DMS153 (cell line): ENCODE measurements at regions not wholly inside any gene's neighbourhood (a gene's known extent, or its start where the extent isn't known, plus 50 kb on each side); places are given as distances from the start of the nearest gene placed in this dataset.
A peak's percentile ranks its signal among the peaks of the same experiment; 100 is the strongest.

Experiments
- DNase-seq: peaks from one replicate; lab custom pipeline; 2025; lab: John Stamatoyannopoulos, UW

DNA sequence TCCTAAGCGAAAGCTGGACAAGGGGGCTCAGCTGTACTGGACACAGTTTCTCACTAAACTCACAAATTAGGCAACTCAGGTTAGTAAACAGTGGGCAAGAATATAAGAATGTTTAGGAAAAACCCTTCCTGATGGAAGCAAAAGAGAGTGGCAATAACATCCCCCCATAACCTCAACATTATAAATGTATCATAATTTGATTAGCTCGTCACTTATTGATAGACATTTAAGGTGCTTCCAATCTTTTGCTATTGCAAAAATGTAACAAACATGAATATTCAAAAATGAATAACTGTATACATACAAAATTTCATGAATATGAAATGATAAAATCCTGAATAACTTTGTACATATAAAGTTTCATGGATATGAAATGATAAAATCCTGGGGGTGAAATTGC, 415.7 kb downstream of the EPM2A start:
- no peak for DNase-seq

DNA sequence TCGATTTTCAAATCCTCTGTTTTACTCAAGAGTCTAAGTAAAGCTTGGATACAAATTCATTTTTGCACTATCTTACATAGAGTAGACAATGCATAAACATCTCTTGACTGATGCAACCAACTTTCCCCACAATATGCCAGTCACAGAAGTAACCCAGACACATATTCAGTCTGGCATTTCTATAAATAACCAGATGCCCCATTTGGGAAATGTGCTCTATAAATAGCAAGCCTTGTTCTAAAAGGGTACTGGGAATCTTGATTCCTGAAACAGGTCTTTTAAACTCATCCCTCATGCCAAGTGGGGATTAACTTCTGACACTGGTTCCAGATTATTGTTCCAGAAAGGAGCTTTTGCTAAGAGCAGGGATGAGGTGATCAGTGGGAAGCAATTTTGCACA, 411.7 kb downstream of the EPM2A start:
- DNase-seq: no peak

DNA sequence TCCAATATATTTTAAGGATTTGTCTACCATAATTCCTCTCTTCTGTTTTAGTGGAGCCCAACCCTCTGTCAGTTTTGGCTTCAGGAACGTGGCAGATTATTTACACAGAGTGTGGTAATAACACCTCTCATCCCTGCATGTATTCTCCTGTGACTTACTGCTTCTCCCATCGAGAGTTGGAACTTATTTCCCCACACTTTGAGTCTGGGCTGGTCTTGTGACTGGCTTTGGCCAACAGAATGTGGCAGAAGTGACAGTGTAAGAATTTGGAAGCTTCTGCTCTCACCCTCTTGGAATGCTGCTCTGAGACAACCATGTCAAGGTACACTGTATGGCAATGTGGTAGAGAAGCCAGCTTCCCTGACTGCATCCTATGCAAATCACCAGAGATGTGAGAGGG, 407.7 kb downstream of the EPM2A start:
- DNase-seq: no peak

- DNase-seq: peak; percentile 20
Measured at GRCh38 chr6:145329257-145329656, 406.1 kb downstream of the EPM2A start.

DNA sequence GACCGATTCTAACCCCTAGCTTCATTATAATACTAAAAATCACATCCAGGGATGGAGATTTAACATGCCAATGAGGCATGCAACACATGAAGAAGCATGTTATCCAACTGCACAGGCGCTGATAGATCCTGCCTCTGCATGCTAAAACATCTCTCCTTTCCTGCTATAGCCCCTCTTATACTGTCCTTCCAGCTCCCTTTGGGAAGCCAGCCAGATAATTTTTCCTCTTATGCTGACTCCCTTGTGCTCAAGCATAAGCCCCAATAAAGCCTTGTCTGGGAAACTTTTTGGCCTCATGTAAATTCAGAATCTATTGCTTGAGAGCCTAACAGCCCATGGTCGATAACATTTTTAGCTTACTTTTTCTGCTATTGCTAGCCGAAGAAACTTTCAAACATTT, 404.3 kb downstream of the EPM2A start:
- DNase-seq: no peak

GRCh38 chr6:145332011-145332410, 403.3 kb downstream of the EPM2A start:
- no peak for DNase-seq

- DNase-seq: no peak
Measured at GRCh38 chr6:145336119-145336518, 399.2 kb downstream of the EPM2A start.

DNA sequence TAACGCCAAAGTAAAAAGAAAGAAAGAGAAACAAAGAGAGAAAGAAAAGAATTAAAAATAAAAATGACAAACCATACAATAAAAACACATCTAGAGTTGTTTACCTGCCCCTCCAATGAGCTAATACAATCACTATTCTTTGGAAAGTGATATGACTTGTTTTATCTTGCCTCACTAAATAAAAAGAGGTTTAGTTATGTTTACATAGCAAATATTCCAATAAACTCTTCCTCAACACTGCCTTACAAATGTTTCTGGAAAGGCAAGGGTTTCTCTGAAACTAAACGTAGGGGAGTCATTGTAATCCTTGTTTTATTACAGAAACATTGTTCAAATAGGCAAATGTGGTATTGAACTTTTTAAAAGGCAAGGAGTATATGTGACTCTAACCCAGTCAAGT, 396.2 kb downstream of the EPM2A start:
- peak; percentile 72 for DNase-seq

GRCh38 chr6:145340256-145340655, 395.1 kb downstream of the EPM2A start:
- DNase-seq: no peak

GRCh38 chr6:145345094-145345493, 390.2 kb downstream of the EPM2A start:
- no peak for DNase-seq

DNA sequence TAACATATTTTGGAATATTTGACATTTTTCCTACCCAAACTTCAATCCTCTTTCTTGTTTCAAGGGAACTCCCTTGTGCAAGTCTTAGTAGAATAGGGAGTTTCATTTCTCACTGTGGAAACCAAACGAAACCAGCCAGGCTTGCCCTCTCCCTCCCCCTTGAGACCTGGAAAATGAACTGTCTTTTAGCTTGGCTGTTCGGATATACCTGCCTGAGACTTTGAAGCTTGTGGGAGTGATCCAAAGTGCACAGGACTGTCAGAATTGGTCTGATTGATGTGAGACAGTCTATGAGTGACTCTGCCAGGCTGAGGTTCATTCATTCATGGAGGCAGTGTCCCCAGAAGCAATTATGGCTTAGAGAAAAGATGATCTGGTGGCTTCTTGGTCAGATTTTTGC, 388.1 kb downstream of the EPM2A start:
- no peak for DNase-seq

DNA sequence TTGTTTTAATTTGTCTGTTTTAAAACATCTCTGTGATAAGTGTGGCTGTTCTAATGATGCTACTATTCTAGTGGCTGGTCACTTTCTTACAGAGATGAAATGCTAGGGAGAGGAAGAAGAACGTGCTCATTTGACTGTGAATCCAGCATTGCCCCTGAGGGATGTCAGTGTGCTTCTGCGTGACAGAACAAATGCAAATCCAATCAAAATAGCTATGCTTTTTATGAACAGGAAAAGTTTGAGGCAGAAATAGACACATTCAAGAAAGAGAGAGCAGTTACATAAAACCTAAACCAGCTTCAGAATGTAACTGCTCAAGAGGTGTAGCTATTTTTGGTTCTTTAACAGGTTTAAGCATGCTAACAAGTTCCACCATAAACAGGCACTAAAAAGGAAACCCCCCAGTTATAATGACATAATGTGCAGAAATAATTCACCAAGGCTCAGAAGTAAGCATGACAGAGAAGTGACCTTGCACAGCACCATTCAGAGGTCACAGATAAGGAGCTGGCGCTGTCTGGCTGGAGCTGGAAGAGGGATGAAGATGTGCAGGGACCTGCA, 385.3 kb downstream of the EPM2A start:
- no peak for DNase-seq

DNA sequence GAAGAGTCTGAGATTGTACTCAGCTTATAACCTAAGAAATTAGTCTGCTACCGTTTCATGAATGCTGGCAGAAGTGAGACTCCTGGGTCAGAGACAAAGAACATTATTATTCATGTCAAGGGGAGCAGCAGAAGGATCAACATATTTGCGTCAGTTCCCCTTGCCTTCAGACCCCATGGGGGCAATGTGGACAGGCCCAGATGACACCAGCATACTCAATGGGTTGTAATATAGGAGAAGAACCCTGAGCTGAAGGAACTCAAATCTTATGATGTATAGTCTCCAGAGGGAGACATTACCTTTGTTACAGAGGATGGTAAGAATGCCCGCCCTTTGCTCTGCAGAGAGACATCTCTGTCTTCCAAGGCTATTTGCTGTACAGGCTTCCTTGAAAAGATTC, 384.4 kb downstream of the EPM2A start:
- no peak for DNase-seq

DNA sequence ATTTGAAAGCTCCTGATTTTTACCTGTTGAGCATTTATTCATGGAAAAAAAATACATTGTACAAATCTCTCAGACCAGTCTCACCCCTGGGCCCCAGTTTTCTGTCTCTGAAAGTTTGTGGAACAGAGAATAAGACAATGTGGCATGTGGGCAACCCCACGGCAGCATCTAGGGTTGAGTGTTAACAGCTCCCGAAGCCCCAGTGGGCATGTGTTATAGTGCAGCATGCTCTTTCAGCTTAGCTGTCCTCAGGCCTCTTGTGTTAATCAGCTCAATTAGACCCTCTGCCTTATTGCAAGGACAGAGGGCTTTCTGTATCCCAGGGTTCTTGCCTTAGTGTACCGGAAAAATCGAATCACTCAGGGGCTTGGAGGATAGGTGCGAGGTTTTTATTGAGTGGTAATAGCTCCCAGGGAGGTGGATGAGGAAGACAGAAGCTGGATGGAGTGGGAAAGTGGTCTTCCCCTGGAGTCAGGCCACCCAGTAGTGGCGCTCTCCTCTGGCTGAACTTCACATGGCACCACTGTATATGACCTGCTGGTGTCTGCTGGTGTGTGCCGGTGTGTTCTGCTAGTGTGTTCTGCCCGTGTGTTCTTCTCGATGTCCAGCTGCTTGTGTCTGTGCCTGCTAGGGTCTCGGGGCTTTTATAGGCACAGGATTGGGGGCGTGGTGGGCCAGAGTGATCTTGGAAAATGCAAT, 382.8 kb downstream of the EPM2A start:
- no peak for DNase-seq

DNA sequence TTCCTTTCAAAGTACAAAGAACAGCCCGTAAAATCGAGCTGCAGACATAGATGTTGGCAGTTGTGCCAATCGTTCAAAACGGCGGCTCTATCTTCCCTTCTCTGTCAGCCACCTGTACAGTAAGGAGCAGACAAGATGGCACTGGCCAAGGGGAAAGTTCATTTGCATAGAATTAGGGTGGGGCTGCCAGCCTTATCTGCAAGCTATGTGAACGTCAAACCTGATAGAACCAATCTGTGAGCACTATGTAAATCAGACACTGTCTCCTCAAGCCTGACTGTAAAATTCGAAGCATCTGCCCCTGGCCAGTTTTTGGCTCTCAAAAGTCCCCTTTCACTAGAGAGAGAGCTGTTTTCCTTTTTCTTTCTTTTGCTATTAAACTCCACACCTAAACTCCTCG, 374.5 kb downstream of the EPM2A start:
- no peak for DNase-seq

DNA sequence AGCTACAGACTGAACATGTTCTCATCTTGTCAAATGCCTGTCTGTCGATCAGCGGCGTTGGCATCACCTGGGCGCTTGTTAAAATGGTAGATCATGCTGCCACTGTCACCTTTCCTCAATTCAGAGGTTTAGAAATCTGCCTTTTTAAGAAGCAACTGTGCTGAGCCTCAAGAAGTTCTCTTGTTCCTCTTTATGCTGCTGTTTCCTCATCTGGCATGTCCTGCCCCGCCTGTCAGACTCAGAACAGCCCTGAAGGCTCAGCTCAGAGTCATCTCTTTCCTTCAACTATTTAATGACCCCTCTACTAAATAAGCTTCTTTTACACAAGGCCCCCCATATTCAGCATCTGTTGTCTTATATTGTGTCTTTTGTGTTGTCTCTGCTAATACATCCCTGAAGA, 368.2 kb downstream of the EPM2A start:
- DNase-seq: no peak

DNA sequence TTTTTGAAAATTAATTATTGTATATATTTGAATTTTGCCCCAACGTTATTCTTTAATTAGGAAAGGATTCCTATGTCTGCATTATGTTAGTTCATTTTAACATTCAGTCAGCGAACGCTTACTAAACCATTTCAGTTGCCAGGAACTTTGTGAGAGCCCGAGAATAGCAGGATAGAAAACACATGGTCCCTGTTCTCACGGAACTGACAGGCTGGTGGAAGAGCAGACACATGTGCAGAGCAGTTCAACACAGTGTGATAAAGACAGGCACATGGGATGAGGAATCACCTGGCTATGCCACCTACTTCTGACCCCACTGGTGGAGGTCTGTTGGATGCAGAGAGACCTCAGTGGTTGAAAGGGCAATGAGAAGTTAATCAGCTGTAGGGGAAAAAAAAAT, 367.2 kb downstream of the EPM2A start:
- DNase-seq: no peak

DNA sequence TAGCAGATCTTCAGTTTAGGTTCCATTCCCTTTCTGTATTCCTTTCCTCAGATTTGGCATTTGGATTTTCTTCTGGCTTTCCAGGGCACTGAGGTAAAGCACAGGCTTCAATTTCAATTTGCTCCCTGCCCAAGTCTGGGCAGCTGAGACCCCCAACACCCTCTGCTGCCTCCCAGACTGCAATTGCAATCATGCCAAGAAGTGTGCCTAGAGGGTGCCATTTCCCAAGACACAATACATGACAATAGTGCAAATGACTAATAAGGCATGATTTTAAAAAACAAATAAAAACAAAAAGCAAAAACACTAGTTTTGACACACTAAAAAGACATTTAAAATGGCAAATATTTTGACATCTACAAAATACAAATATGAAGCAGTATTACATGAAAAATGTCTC, 364.8 kb downstream of the EPM2A start:
- no peak for DNase-seq

- DNase-seq: no peak
Measured at GRCh38 chr6:145372671-145373151, 362.6 kb downstream of the EPM2A start.

- DNase-seq: no peak
Measured at GRCh38 chr6:145373826-145374225, 361.5 kb downstream of the EPM2A start.

DNA sequence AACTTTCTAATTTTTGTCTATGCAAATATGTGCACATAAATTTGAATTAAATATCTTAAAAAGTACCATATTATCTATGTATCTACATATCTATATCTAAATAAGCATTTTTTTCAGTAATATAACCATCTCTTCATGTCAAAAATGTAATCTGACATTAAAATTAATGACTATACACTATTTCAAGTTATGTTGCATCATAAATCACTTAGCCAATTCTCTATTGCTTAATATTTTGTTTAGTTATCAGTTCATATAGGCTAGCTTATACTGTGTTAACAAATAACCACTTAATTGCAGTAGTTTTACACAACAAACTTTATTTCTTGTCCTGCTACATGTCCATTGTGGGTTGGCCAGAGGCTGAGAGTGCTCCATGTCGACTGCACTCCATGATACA, 360.8 kb downstream of the EPM2A start:
- no peak for DNase-seq

DNA sequence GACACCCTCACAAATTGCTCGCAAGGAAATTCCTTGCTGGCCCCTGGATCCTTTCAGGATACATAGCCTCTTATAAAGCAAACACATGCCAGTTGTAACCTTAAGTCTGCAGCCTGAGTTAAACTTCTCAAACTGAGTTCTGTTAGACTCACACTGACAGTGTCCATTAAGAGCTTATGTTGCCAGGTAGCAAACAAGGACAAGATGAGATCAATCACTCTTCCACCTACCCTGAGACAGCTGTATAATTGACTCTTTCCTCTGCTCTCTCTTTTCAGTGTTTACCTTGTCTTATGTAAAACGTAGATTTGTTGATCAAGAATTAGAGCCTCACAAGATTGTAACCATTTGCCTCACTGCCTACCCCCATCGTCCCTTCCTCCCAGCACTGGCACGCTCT, 359.8 kb downstream of the EPM2A start:
- DNase-seq: no peak

DNA sequence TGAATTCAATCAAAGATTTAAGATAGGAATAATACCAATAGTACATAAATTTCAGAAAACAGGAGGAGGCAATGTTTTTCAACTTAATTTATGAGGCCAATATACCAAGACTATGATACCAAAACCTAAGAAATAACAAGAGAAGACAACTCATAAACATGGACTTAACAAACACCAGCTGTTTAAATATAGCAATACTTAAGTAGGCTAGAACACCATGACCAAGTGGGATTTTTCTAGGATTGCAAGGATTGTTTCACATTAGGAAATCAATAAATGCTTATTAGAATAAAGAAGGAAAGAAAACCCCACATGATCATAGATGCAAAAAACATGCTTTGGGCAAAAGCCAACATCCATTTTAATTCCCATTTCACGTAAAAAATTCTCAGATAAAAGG, 355.1 kb downstream of the EPM2A start:
- DNase-seq: no peak

DNA sequence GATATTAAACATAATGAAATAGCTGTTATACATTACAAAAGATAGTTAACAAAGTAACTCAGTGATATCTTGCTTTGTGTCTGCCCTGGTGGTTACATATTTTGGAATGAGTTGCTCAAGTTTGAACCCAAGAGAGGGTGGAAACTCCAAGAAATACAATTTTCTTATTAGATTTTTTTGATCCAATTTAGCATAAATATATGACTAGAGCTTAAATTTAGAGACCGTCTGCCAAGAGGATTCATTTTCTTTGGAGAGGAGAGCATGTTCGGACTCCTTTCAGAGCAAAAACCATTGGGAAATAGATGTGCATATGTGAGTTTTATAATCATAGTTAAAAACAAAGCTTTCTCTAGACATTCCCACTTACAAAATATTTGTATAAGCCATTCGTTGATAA, 353.4 kb downstream of the EPM2A start:
- no peak for DNase-seq
